ENCODE measurements at regions not wholly inside any gene's neighbourhood (a gene's known extent, or its start where the extent isn't known, plus 50 kb on each side); places are given as distances from the start of the nearest gene placed in this dataset.

- no peak overlapping the region for H3K4me2 ChIP-seq (ENCODE audit: low read depth, low read length, poor library complexity, severe bottlenecking)
- no peaks in the 10 kb centered on the region for H3K9me3 ChIP-seq (ENCODE audit: insufficient read depth, low read depth, low read length)
- TF ChIP-seq CTCF (conservative IDR thresholded peaks at IDR 0.05; ENCODE audit: low read length) = no peak
- TF ChIP-seq EZH2phosphoT487 (IDR thresholded peaks at IDR 0.05; ENCODE audit: borderline replicate concordance) = no peak
- no peaks in the 10 kb centered on the region for H3K4me1 ChIP-seq (ENCODE audit: insufficient read depth, low read length, poor library complexity, severe bottlenecking)
- no peaks in the 10 kb centered on the region for H3K36me3 ChIP-seq (ENCODE audit: insufficient read depth, low read length)
- H3K9ac ChIP-seq (ENCODE audit: low read depth, low read length, poor library complexity, severe bottlenecking) = no peak overlapping the region
- H2AFZ ChIP-seq (ENCODE audit: low read length) = no peak overlapping the region
- no peaks in the 10 kb centered on the region for H3K79me2 ChIP-seq (ENCODE audit: insufficient read depth, low read length)
- H4K20me1 ChIP-seq (ENCODE audit: insufficient read depth, low read length, poor library complexity, severe bottlenecking) = no peaks in the 10 kb centered on the region
- H3F3A ChIP-seq (ENCODE audit: low read depth) = no peaks in the 10 kb centered on the region
- H3K27me3 ChIP-seq (ENCODE audit: insufficient read depth, low read length, poor library complexity, severe bottlenecking) = no peaks in the 10 kb centered on the region
- no peak overlapping the region for H3K4me3 ChIP-seq (ENCODE audit: low read length, poor library complexity, severe bottlenecking)
- no peaks in the 10 kb centered on the region for H3K9me2 ChIP-seq (replicated peaks; ENCODE audit: low read depth, low read length)
Measured at GRCh38 chr7:45240926-45241325, 83.3 kb downstream of the RAMP3 start.

GRCh38 chr7:45241339-45242109 is 83.9 kb downstream of the RAMP3 start:
- no peak overlapping the region for H2AFZ ChIP-seq (ENCODE audit: low read length)
- H3K9me2 ChIP-seq (replicated peaks; ENCODE audit: low read depth, low read length) = no peaks in the 10 kb centered on the region
- no peaks in the 10 kb centered on the region for H3K9me3 ChIP-seq (ENCODE audit: insufficient read depth, low read depth, low read length)
- no peak overlapping the region for H3K4me3 ChIP-seq (ENCODE audit: low read length, poor library complexity, severe bottlenecking)
- no peak overlapping the region for H3K9ac ChIP-seq (ENCODE audit: low read depth, low read length, poor library complexity, severe bottlenecking)
- H4K20me1 ChIP-seq (ENCODE audit: insufficient read depth, low read length, poor library complexity, severe bottlenecking) = no peaks in the 10 kb centered on the region
- H3K27me3 ChIP-seq (ENCODE audit: insufficient read depth, low read length, poor library complexity, severe bottlenecking) = no peaks in the 10 kb centered on the region
- no peak for TF ChIP-seq EZH2phosphoT487 (IDR thresholded peaks at IDR 0.05; ENCODE audit: borderline replicate concordance)
- no peak for TF ChIP-seq CTCF (conservative IDR thresholded peaks at IDR 0.05; ENCODE audit: low read length)
- no peaks in the 10 kb centered on the region for H3K4me1 ChIP-seq (ENCODE audit: insufficient read depth, low read length, poor library complexity, severe bottlenecking)
- H3K79me2 ChIP-seq (ENCODE audit: insufficient read depth, low read length) = no peaks in the 10 kb centered on the region
- no peaks in the 10 kb centered on the region for H3K36me3 ChIP-seq (ENCODE audit: insufficient read depth, low read length)
- no peak overlapping the region for H3K4me2 ChIP-seq (ENCODE audit: low read depth, low read length, poor library complexity, severe bottlenecking)
- no peaks in the 10 kb centered on the region for H3F3A ChIP-seq (ENCODE audit: low read depth)

GRCh38 chr7:45242261-45242660 is 84.7 kb downstream of the RAMP3 start:
- no peaks in the 10 kb centered on the region for H3K79me2 ChIP-seq (ENCODE audit: insufficient read depth, low read length)
- TF ChIP-seq EZH2phosphoT487 (IDR thresholded peaks at IDR 0.05; ENCODE audit: borderline replicate concordance) = no peak
- TF ChIP-seq CTCF (conservative IDR thresholded peaks at IDR 0.05; ENCODE audit: low read length) = no peak
- no peaks in the 10 kb centered on the region for H3K9me2 ChIP-seq (replicated peaks; ENCODE audit: low read depth, low read length)
- no peak overlapping the region for H3K4me3 ChIP-seq (ENCODE audit: low read length, poor library complexity, severe bottlenecking)
- H3K4me2 ChIP-seq (ENCODE audit: low read depth, low read length, poor library complexity, severe bottlenecking) = no peak overlapping the region
- no peaks in the 10 kb centered on the region for H3K9me3 ChIP-seq (ENCODE audit: insufficient read depth, low read depth, low read length)
- H3F3A ChIP-seq (ENCODE audit: low read depth) = no peaks in the 10 kb centered on the region
- no peaks in the 10 kb centered on the region for H3K36me3 ChIP-seq (ENCODE audit: insufficient read depth, low read length)
- no peaks in the 10 kb centered on the region for H3K27me3 ChIP-seq (ENCODE audit: insufficient read depth, low read length, poor library complexity, severe bottlenecking)
- H4K20me1 ChIP-seq (ENCODE audit: insufficient read depth, low read length, poor library complexity, severe bottlenecking) = no peaks in the 10 kb centered on the region
- no peak overlapping the region for H2AFZ ChIP-seq (ENCODE audit: low read length)
- no peak overlapping the region for H3K9ac ChIP-seq (ENCODE audit: low read depth, low read length, poor library complexity, severe bottlenecking)
- H3K4me1 ChIP-seq (ENCODE audit: insufficient read depth, low read length, poor library complexity, severe bottlenecking) = no peaks in the 10 kb centered on the region
